H9 (cell line): ENCODE measurements at regions not wholly inside any gene's neighbourhood (a gene's known extent, or its start where the extent isn't known, plus 50 kb on each side); places are given as distances from the start of the nearest gene placed in this dataset.

Source experiments
- DNase-seq: peaks from one replicate; pipeline ENCODE4 v3.0.0-alpha.2; 2017
- H2AFZ ChIP-seq: one replicate; pipeline ENCODE4 v1.6.1; 2013; ENCODE audit warnings: mild to moderate bottlenecking, low read length, control low read depth, moderate library complexity
- H2AK5ac ChIP-seq: 2 replicates; pipeline ENCODE4 v1.6.1; 2013; ENCODE audit warnings: low read length, control low read depth, mixed read lengths; ENCODE audit not compliant: insufficient read length
- H2BK120ac ChIP-seq: one replicate; pipeline ENCODE4 v1.6.1; 2013; ENCODE audit warnings: low read depth, mild to moderate bottlenecking, low read length, control low read depth, inconsistent platforms; ENCODE audit not compliant: poor library complexity, severe bottlenecking
- H2BK12ac ChIP-seq: 2 replicates; pipeline ENCODE4 v1.6.1; 2013; ENCODE audit warnings: low read length, control low read depth, mixed read lengths, low read depth; ENCODE audit not compliant: insufficient read length
- H2BK15ac ChIP-seq: 2 replicates; pipeline ENCODE4 v1.6.1; 2013; ENCODE audit warnings: low read depth, low read length, control low read depth
- H2BK20ac ChIP-seq: one replicate; pipeline ENCODE4 v1.6.1; 2013; ENCODE audit warnings: low read depth, mild to moderate bottlenecking, low read length, control low read depth, inconsistent platforms; ENCODE audit not compliant: poor library complexity, severe bottlenecking
- H2BK5ac ChIP-seq: 2 replicates; pipeline ENCODE4 v1.6.1; 2013; ENCODE audit warnings: low read length, control low read depth, mixed read lengths; ENCODE audit not compliant: insufficient read length
- H3K14ac ChIP-seq: 2 replicates; pipeline ENCODE4 v1.6.1; 2013; ENCODE audit warnings: low read length, control low read depth; ENCODE audit not compliant: insufficient read depth
- H3K18ac ChIP-seq: 2 replicates; pipeline ENCODE4 v1.6.1; 2013; ENCODE audit warnings: low read depth, mild to moderate bottlenecking, mixed read lengths, low read length, control low read depth; ENCODE audit not compliant: insufficient read length
- H3K23ac ChIP-seq: 2 replicates; pipeline ENCODE4 v1.6.1; 2013; ENCODE audit warnings: low read length, control low read depth, mixed read lengths, low read depth; ENCODE audit not compliant: insufficient read length
- H3K23me2 ChIP-seq: 2 replicates; pipeline ENCODE4 v1.6.1; 2013; ENCODE audit warnings: low read depth, mild to moderate bottlenecking, mixed read lengths, low read length, control low read depth; ENCODE audit not compliant: insufficient read length, poor library complexity, severe bottlenecking
- H3K27ac ChIP-seq: 2 replicates; pipeline ENCODE4 v1.5.1; 2013; ENCODE audit warnings: low read length, control low read depth, mixed read lengths, low read depth; ENCODE audit not compliant: insufficient read length
- H3K27me3 ChIP-seq: 2 replicates; pipeline ENCODE4 v1.6.1; 2013; ENCODE audit warnings: low read length, control low read depth, inconsistent platforms; ENCODE audit not compliant: insufficient read depth
- H3K4ac ChIP-seq: 2 replicates; pipeline ENCODE4 v1.6.1; 2013; ENCODE audit warnings: low read depth, mild to moderate bottlenecking, control low read depth, inconsistent platforms, low read length, moderate library complexity
- H3K4me1 ChIP-seq: 2 replicates; pipeline ENCODE4 v1.6.1; 2013; ENCODE audit warnings: low read length, control low read depth, inconsistent platforms; ENCODE audit not compliant: insufficient read depth
- H3K4me2 ChIP-seq: 2 replicates; pipeline ENCODE4 v1.6.1; 2013; ENCODE audit warnings: low read length, control low read depth, mixed read lengths; ENCODE audit not compliant: insufficient read length, insufficient read depth
- H3K56ac ChIP-seq: 2 replicates; pipeline ENCODE4 v1.6.1; 2013; ENCODE audit warnings: low read depth, mild to moderate bottlenecking, mixed read lengths, low read length, control low read depth; ENCODE audit not compliant: insufficient read length
- H3K79me1 ChIP-seq: 2 replicates; pipeline ENCODE4 v1.6.1; 2013; ENCODE audit warnings: low read depth, mild to moderate bottlenecking, moderate library complexity, low read length, control low read depth, inconsistent platforms; ENCODE audit not compliant: insufficient read depth, poor library complexity, severe bottlenecking
- H3K79me2 ChIP-seq: 2 replicates; pipeline ENCODE4 v1.6.1; 2013; ENCODE audit warnings: low read length, control low read depth, inconsistent platforms; ENCODE audit not compliant: insufficient read depth
- H3K9ac ChIP-seq: 2 replicates; pipeline ENCODE4 v1.6.1; 2013; ENCODE audit warnings: low read length, control low read depth, mixed read lengths; ENCODE audit not compliant: insufficient read length; ENCODE audit errors: extremely low read depth
- H3K9me3 ChIP-seq: one replicate; pipeline ENCODE4 v1.6.1; 2013; ENCODE audit warnings: low read depth, low read length, inconsistent platforms; ENCODE audit not compliant: control insufficient read depth
- H3T11ph ChIP-seq: one replicate; pipeline ENCODE4 v1.6.1; 2013; ENCODE audit warnings: mild to moderate bottlenecking, low read length, control low read depth, inconsistent platforms
- H4K20me1 ChIP-seq: one replicate; pipeline ENCODE4 v1.6.1; 2013; ENCODE audit not compliant: control insufficient read depth, insufficient read length, insufficient read depth
- H4K5ac ChIP-seq: 2 replicates; pipeline ENCODE4 v1.6.1; 2013; ENCODE audit warnings: low read depth, mild to moderate bottlenecking, mixed read lengths, low read length, control low read depth; ENCODE audit not compliant: insufficient read length
- H4K8ac ChIP-seq: replicated peaks from 2 replicates; pipeline ENCODE4 v1.6.1; 2013; ENCODE audit warnings: low read length, control low read depth, mixed read lengths, low read depth; ENCODE audit not compliant: insufficient read length
- H4K91ac ChIP-seq: 2 replicates; pipeline ENCODE4 v1.6.1; 2013; ENCODE audit warnings: low read depth, mild to moderate bottlenecking, moderate library complexity, mixed read lengths, low read length, control low read depth; ENCODE audit not compliant: insufficient read length
- H3K27ac Mint-ChIP-seq, 3 experiments: 2 replicates in 2 of 3; 3 replicates in 1 of 3; pipeline ENCODE4 v1.8.0; 2020 to 2021; ENCODE audit warnings: mixed read lengths in 3 of 3, mild to moderate bottlenecking in 1 of 3, moderate library complexity in 1 of 3
- H3K27me3 Mint-ChIP-seq: 2 replicates; pipeline ENCODE4 v1.8.0; 2021; ENCODE audit warnings: low read depth, mild to moderate bottlenecking, moderate library complexity, mixed read lengths
- H3K36me3 Mint-ChIP-seq, 3 experiments: 2 replicates in 2 of 3; 3 replicates in 1 of 3; pipeline ENCODE4 v1.8.0; 2020 to 2021; ENCODE audit warnings: low read depth in 3 of 3, mixed read lengths in 3 of 3; ENCODE audit not compliant: insufficient read depth in 1 of 3
- H3K4me1 Mint-ChIP-seq, 2 experiments: 2 replicates each; pipeline ENCODE4 v1.8.0; 2020; ENCODE audit warnings: mixed read lengths in 2 of 2
- H3K4me3 Mint-ChIP-seq, 2 experiments: 2 replicates in 1 of 2; 3 replicates in 1 of 2; pipeline ENCODE4 v1.8.0; 2020 to 2021; ENCODE audit warnings: mild to moderate bottlenecking in 2 of 2, mixed read lengths in 2 of 2, moderate library complexity in 1 of 2
- H3K9me3 Mint-ChIP-seq, 2 experiments: 2 replicates in 1 of 2; 3 replicates in 1 of 2; pipeline ENCODE4 v1.8.0; 2020; ENCODE audit warnings: mild to moderate bottlenecking in 2 of 2, mixed read lengths in 2 of 2, moderate library complexity in 1 of 2
- WGBS: extraction: QIAGEN DNeasy Blood & Tissue Kit; methylation state at CpG from one replicate; pipeline ENCODE4 v1.1.7; 2013; ENCODE audit warnings: missing lambda C conversion rate, low lambda C conversion rate, mixed read lengths; ENCODE audit not compliant: insufficient read length; ENCODE audit errors: extremely low coverage; 5-methylcytosine and 5-hydroxymethylcytosine counted together
- TF ChIP-seq, protein P1 (sequence below): fragments of 200-600 bp; sonication (generic); conservative IDR thresholded peaks from 3 replicates; pipeline ENCODE4 v1.8.0; 2021; ENCODE audit warnings: antibody characterized with exemption, mild to moderate bottlenecking

GRCh38 chr11:100556781-100557180, 130.3 kb upstream of the ARHGAP42 start:
- no peak overlapping the region for H3K23ac ChIP-seq
- peaks cover 33% of the 10 kb centered on the region in 2 experiments for H3K4me1 Mint-ChIP-seq
- H3K36me3 Mint-ChIP-seq: peaks cover 0 to 7% (median 0%) of the 10 kb centered on the region in 3 experiments; a peak in 2 of 7 replicates
- H3K27ac ChIP-seq: no peak overlapping the region
- H3T11ph ChIP-seq: no peak overlapping the region
- no peaks in the 10 kb centered on the region for H3K79me1 ChIP-seq
- H3K56ac ChIP-seq: no peak overlapping the region
- H2BK12ac ChIP-seq: no peak overlapping the region
- no peak overlapping the region for H2AFZ ChIP-seq
- peaks cover 0 to 2% of the 10 kb centered on the region in 2 experiments; a peak in 1 of 5 replicates for H3K9me3 Mint-ChIP-seq
- no peak overlapping the region for H2BK15ac ChIP-seq
- H3K23me2 ChIP-seq: no peaks in the 10 kb centered on the region
- no peak overlapping the region for H3K9ac ChIP-seq
- peaks cover 3% of the 10 kb centered on the region; the same call in 1 of the 2 replicates for H3K4me1 ChIP-seq
- H3K9me3 ChIP-seq: no peaks in the 10 kb centered on the region
- H2BK20ac ChIP-seq: no peak overlapping the region
- no CpG with 5 or more reads among the region's 1 CpG for WGBS
- H4K5ac ChIP-seq: no peak overlapping the region
- H3K27me3 ChIP-seq: no peaks in the 10 kb centered on the region
- no peak overlapping the region for H4K8ac ChIP-seq
- H3K14ac ChIP-seq: no peak overlapping the region
- no peak overlapping the region for H2BK5ac ChIP-seq
- no peak overlapping the region for H2AK5ac ChIP-seq
- no peak overlapping the region for H3K4ac ChIP-seq
- no peak overlapping the region for H3K4me2 ChIP-seq
- H3K27me3 Mint-ChIP-seq: no peaks in the 10 kb centered on the region
- no peak overlapping the region for H3K4me3 Mint-ChIP-seq
- H3K18ac ChIP-seq: no peak overlapping the region
- H2BK120ac ChIP-seq: no peak overlapping the region
- TF ChIP-seq, protein P1, sequence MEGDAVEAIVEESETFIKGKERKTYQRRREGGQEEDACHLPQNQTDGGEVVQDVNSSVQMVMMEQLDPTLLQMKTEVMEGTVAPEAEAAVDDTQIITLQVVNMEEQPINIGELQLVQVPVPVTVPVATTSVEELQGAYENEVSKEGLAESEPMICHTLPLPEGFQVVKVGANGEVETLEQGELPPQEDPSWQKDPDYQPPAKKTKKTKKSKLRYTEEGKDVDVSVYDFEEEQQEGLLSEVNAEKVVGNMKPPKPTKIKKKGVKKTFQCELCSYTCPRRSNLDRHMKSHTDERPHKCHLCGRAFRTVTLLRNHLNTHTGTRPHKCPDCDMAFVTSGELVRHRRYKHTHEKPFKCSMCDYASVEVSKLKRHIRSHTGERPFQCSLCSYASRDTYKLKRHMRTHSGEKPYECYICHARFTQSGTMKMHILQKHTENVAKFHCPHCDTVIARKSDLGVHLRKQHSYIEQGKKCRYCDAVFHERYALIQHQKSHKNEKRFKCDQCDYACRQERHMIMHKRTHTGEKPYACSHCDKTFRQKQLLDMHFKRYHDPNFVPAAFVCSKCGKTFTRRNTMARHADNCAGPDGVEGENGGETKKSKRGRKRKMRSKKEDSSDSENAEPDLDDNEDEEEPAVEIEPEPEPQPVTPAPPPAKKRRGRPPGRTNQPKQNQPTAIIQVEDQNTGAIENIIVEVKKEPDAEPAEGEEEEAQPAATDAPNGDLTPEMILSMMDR: no peak
- no peak overlapping the region for H3K27ac Mint-ChIP-seq
- no peak overlapping the region for H4K91ac ChIP-seq
- no peaks in the 10 kb centered on the region for H4K20me1 ChIP-seq
- H3K79me2 ChIP-seq: no peaks in the 10 kb centered on the region
- no peak for DNase-seq
